Body of pancreas (tissue), 4 donors: ENCODE measurements at regions not wholly inside any gene's neighbourhood (a gene's known extent, or its start where the extent isn't known, plus 50 kb on each side); places are given as distances from the start of the nearest gene placed in this dataset.

Experiments used
- ATAC-seq: fragments of 150-250 bp; one replicate; pipeline ENCODE4 v1.9.1; 2016
- DNase-seq, 4 donors: peaks; one replicate each; pipeline ENCODE4 v3.0.0-alpha.2; 2019
- H3K27ac ChIP-seq, 4 donors: fragments of 200-600 bp; sonication (generic); 1 replicate in 3 of 4; 2 replicates in 1 of 4; pipeline versions ENCODE4 v1.5.1 to v1.6.1; 2016 to 2019; ENCODE audit warnings: mild to moderate bottlenecking in 1 of 4, mixed read lengths in 1 of 4, moderate library complexity in 1 of 4
- H3K27me3 ChIP-seq, 2 donors: fragments of 200-600 bp; sonication (generic); one replicate each; pipeline ENCODE4 v1.6.0; 2016; ENCODE audit warnings: mild to moderate bottlenecking in 1 of 2
- H3K36me3 ChIP-seq, 2 donors: fragments of 200-600 bp; sonication (generic); replicated peaks in 1 of 2; 2 replicates each; pipeline ENCODE4 v1.5.1; 2016; ENCODE audit warnings: low read depth in 2 of 2; ENCODE audit not compliant: insufficient read depth in 1 of 2
- H3K4me1 ChIP-seq: fragments of 200-600 bp; sonication (generic); one replicate; pipeline ENCODE4 v1.6.0; 2016
- H3K4me3 ChIP-seq, 2 donors: fragments of 200-600 bp; sonication (generic); 1 replicate in 1 of 2; 2 replicates in 1 of 2; pipeline ENCODE4 v1.5.1; 2016 to 2019
- H3K9me3 ChIP-seq, 3 donors: fragments of 200-600 bp; sonication (generic); 1 replicate in 2 of 3; 2 replicates in 1 of 3; pipeline ENCODE4 v1.5.1; 2016
- POLR2A ChIP-seq, 3 donors: fragments of 450-650 bp; IDR thresholded peaks; one replicate each; pipeline ENCODE4 v1.6.1; 2016; ENCODE audit warnings: antibody characterized with exemption in 3 of 3, mild to moderate bottlenecking in 2 of 3
- WGBS, 2 donors: methylation state at CpG; one replicate each; pipeline ENCODE4 v1.1.5; 2017; 5-methylcytosine and 5-hydroxymethylcytosine counted together
- intact Hi-C: fragments of 100-400 bp; cut with DNase I; formaldehyde crosslinking; loops from one replicate; pipeline ENCODE4 v1.15.1; 2023
- TF ChIP-seq, protein P1 (sequence below), 7 experiments: fragments of 450-650 bp in 4 of 7; fragments of 200-600 bp in 3 of 7; sonication (generic) in 3 of 7; IDR thresholded peaks; one replicate each; pipeline ENCODE4 v1.5.1; 2016 to 2019; ENCODE audit warnings: antibody characterized with exemption in 7 of 7

DNA sequence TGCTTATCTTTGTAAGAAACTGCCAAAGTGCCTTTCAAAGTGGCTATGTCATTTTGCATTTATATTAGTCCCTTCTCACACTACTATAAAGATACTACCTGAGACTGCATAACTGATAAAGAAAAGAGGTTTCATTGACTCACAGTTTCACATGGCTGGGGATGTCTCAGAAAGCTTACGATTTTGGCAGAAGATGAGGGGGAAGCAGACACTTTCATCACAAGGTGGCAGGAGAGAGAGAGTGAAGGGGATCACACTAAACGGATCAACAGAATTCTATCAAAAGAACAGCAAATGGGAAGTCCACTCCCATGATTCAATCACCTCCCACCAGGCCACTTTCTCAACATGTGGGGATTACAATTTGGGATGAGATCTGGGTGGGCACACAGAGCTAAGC, 1352.0 kb upstream of the B3GALT2 start:
- Histone ChIP-seq H3K27ac (no peak overlapping the region), H3K4me1 (no peaks in the 10 kb centered on the region), H3K36me3 (no peaks in the 10 kb centered on the region), H3K4me3 (no peak overlapping the region), H3K27me3 (no peaks in the 10 kb centered on the region), H3K9me3 (no peaks in the 10 kb centered on the region)
- DNase-seq (no peak), ATAC-seq (no peak)
- intact Hi-C loops: no loop called here
- 23 to 34% methylated on average over 2 of the region's 2 CpGs for WGBS, 2 donors
- no peak for TF ChIP-seq POLR2A (IDR thresholded peaks at IDR 0.05)
- TF ChIP-seq, protein P1, sequence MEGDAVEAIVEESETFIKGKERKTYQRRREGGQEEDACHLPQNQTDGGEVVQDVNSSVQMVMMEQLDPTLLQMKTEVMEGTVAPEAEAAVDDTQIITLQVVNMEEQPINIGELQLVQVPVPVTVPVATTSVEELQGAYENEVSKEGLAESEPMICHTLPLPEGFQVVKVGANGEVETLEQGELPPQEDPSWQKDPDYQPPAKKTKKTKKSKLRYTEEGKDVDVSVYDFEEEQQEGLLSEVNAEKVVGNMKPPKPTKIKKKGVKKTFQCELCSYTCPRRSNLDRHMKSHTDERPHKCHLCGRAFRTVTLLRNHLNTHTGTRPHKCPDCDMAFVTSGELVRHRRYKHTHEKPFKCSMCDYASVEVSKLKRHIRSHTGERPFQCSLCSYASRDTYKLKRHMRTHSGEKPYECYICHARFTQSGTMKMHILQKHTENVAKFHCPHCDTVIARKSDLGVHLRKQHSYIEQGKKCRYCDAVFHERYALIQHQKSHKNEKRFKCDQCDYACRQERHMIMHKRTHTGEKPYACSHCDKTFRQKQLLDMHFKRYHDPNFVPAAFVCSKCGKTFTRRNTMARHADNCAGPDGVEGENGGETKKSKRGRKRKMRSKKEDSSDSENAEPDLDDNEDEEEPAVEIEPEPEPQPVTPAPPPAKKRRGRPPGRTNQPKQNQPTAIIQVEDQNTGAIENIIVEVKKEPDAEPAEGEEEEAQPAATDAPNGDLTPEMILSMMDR (IDR thresholded peaks at IDR 0.05): no peak

DNA sequence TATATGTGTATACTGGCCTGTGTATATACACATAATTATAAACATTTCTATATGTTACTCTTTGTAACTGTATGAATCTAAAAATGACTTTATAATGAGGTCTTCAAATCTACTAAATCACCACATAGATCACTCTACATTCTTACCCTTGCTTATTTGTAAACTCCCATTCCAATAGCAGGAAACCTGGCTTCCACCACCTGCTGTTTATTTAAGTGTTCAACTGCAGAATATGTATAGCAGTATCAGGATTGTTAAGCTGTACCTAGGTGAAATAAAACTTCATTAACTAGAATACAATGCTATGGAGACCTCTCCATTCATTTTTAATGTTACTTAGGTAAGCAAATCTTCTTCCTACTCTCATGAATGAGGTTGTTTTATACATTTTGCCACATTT, 1351.1 kb upstream of the B3GALT2 start:
- no peak for DNase-seq
- Histone ChIP-seq H3K4me1 (no peaks in the 10 kb centered on the region), H3K4me3 (no peak overlapping the region), H3K36me3 (no peaks in the 10 kb centered on the region), H3K27ac (no peak overlapping the region), H3K9me3 (no peaks in the 10 kb centered on the region), H3K27me3 (no peaks in the 10 kb centered on the region)
- ATAC-seq: no peak
- intact Hi-C loops: no loop called here
- no peak for TF ChIP-seq POLR2A (IDR thresholded peaks at IDR 0.05)
- TF ChIP-seq, protein P1 (IDR thresholded peaks at IDR 0.05): no peak

DNA sequence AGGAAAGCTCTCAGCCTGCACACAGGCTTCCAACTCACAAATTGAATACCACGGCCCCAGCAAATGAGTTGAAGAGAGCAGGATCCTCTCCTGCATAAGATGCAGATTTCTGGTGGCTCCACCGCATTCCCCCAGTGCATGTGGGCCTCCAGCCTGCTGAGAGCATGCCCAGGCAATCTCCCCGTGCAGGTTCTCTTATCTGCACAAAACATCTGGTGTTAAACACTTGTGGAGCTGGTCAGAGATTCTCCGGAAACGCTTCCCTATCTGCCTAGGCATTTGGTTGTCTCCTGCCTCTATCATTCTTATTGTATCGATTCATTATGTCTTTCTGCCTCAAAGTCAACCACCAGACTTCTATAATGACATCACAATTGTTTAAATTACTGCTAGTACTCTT, 1349.0 kb upstream of the B3GALT2 start:
- Histone ChIP-seq H3K9me3 (no peaks in the 10 kb centered on the region), H3K4me1 (no peaks in the 10 kb centered on the region), H3K36me3 (no peaks in the 10 kb centered on the region), H3K27me3 (no peaks in the 10 kb centered on the region), H3K27ac (no peak overlapping the region), H3K4me3 (no peak overlapping the region)
- intact Hi-C loops: no loop called here
- no peak for TF ChIP-seq POLR2A (IDR thresholded peaks at IDR 0.05)
- TF ChIP-seq, protein P1 (IDR thresholded peaks at IDR 0.05): no peak
- DNase-seq (no peak), ATAC-seq (no peak)
- WGBS, 2 donors: 14 to 15% methylated on average over 6 of the region's 6 CpGs

DNA sequence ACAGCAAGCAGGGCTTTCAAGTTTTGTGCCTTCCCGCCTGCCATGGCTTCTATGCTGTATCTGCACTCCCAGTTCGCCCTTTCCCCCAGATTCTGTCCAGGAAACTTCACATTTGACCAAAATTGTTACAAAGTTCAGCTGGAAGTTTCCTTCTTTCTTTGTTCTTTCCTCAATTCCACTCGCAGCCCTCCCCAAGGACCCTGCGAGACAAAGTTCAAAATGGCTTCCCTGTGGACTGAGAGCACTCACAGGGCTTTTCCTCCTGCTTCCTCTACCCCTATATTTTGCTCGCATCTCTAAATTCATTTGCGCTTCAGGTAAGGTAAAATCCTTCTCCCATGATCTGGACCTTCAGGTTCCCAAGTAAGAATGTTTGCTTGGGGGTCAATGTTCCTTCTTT, 1348.4 kb upstream of the B3GALT2 start:
- Histone ChIP-seq H3K27ac (no peak overlapping the region), H3K36me3 (no peaks in the 10 kb centered on the region), H3K9me3 (no peaks in the 10 kb centered on the region), H3K4me3 (no peak overlapping the region), H3K4me1 (no peaks in the 10 kb centered on the region), H3K27me3 (no peaks in the 10 kb centered on the region)
- 60 to 62% methylated on average over 6 of the region's 6 CpGs for WGBS, 2 donors
- no peak for DNase-seq
- intact Hi-C loops: no loop called here
- TF ChIP-seq, protein P1 (IDR thresholded peaks at IDR 0.05): no peak
- TF ChIP-seq POLR2A (IDR thresholded peaks at IDR 0.05): no peak
- ATAC-seq: no peak

DNA sequence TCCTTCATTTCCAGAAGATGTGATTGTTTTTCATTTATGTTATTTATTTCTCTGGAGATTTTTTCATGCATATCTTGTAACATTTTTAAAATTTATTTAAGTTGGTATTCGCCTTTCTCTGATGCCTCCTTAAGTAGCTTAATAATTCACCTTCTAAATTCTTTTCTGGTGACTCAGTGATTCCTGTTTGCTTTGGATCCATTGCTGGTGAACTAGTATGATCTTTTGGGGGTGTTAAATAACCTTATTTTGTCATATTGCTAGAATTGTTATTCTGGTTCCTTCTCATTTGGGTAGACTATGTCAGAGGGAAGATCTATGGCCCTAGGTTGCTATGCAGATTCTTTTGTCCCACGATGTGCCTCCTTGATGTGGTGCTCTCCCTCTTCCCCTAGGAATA, 1347.2 kb upstream of the B3GALT2 start:
- intact Hi-C loops: no loop called here
- Histone ChIP-seq H3K4me3 (no peak overlapping the region), H3K36me3 (no peaks in the 10 kb centered on the region), H3K9me3 (no peaks in the 10 kb centered on the region), H3K27me3 (no peaks in the 10 kb centered on the region), H3K4me1 (no peaks in the 10 kb centered on the region), H3K27ac (no peak overlapping the region)
- WGBS, 2 donors: 33 to 44% methylated on average over 2 of the region's 2 CpGs
- DNase-seq (no peak), ATAC-seq (no peak)
- TF ChIP-seq, protein P1 (IDR thresholded peaks at IDR 0.05): no peak
- TF ChIP-seq POLR2A (IDR thresholded peaks at IDR 0.05): no peak
